NCI-H774 (cell line): ENCODE measurements at regions not wholly inside any gene's neighbourhood (a gene's known extent, or its start where the extent isn't known, plus 50 kb on each side); places are given as distances from the start of the nearest gene placed in this dataset.

Experiments used
- DNase-seq: peaks from one replicate; lab custom pipeline; 2025; lab: John Stamatoyannopoulos, UW

- DNase-seq, result no peak
These were observed 54.1 kb downstream of the MAFB start for GRCh38 chr20:40634891-40635290.

DNA sequence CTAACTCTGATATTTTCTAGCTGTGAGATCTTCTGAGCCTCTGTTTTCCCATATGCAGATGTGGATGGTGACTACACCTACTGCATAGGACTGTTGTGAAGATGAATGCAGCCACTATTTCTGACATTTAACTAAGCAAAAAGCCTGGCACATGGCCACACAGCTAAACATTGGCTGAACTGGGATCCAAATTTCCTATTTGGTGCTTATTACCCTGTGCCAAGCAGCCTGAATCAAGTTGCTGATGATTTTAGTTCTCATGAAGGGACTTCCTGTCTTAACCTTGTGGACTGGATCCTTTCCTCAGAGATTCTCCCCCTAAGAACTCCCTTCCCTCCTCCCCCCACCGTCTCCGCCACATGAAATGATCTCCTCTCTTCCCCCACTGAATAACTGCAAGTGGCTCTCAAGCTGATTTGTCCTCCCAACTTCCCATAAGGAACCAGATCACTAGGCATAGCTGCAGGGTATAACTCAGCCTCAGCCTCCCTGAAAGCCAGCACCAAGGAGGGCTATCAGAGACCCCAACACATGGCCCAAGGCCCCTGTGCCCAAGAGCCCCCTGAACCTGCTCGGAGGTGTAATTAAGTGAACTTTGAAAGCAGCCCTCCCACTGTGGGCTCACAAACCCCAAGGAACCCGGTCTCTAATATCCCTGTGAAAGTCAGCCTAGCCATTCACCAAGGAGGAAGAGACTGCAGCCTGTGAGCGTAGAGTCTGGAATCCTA, 55.7 kb downstream of the MAFB start:
- DNase-seq, result no peak

DNA sequence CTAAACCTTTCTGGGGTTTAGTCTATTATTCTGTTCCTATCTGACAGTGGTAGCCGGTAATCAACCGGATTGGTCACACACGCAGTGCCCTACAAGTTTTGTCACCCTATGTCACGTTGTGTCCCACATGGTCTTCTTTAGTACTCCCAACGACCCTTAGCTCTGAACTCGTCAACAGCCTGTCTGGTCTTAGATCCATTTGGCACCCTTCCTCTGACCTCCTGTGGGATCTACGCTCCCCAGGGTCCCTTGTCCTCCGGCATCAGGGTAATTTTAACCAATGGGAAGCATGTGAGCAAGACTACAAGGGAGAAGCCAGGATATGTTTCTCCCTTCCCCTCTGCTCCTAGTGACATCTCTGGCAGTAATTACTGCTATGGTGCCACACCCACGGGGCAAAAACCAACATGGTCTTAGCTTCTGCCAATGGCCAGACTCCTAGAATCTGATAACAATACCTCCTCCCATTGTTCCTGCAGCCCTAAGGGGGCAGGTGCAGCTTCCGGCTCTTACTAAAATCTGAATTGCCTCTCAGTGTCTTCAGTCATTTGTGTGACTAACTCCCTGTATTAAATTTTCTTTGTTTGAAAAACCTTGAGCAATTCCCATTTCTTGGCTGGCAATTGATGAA, 56.6 kb downstream of the MAFB start:
- DNase-seq, result no peak

- DNase-seq, result no peak
These were observed 57.9 kb downstream of the MAFB start for GRCh38 chr20:40631119-40631631.

DNA sequence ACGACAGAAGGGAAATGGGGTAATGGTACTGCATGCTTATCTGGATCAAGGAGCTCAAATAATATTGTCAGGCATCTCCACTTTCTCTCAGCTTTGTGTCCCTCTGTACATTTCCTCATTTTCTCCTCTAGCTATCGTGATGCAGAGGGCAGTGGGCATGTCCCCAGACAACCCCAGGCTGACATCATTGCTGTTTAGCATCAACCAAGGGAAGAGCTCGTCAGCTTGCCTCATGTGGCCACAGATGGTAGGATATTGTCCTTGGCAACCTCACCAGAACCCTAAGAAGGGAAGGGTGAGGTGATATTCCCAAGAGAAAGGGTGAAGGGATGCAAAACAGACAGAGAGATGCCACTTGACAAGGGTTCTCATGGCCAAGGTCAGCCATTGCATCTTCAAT, 58.3 kb downstream of the MAFB start:
- no peak for DNase-seq

DNA sequence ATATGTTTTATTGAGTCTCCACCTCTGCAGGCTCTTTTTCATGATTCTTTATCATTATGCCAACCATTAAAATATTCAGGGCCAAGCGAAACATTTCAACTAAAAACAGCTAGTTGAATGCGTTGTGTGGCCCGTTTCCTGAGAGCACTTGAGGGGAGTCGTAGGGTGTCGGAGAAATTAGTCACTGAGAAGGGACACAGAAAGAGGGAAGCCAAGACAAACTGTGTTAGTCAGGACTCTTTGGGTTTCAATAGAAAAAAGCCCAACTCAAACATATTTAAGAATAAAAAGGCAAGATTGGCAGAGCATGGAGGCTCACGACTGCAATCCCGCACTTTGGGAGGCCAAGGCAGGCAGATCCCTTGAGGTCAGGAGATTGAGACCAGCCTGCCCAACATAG, 58.9 kb downstream of the MAFB start:
- DNase-seq, result no peak

- no peak for DNase-seq
These were observed 60.2 kb downstream of the MAFB start for GRCh38 chr20:40628877-40629276.

- peak; percentile 23 for DNase-seq
These were observed 70.0 kb downstream of the MAFB start for GRCh38 chr20:40619053-40619452.

GRCh38 chr20:40617594-40617993, 71.4 kb downstream of the MAFB start:
- no peak for DNase-seq

- no peak for DNase-seq
These were observed 76.2 kb downstream of the MAFB start for GRCh38 chr20:40612837-40613236.

GRCh38 chr20:40612247-40612646, 76.8 kb downstream of the MAFB start:
- DNase-seq, result no peak

DNA sequence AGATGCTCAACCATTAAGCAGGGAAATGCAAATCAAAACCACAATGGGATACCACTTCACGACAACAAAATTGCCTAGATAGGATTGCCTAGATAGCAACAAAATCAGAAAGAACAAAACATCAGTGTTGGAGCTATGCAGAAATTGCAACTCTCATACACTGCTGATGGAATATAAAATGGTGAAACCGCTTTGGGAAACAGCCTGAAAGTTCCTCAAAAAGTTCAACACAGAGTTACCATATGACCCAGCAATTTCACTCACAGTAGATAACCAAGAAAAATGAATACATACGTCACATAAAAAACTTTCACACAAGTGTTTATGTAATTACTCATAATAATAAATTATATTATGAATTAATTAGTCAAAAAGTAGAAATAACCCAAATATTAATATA, 78.3 kb downstream of the MAFB start:
- DNase-seq, result no peak

DNA sequence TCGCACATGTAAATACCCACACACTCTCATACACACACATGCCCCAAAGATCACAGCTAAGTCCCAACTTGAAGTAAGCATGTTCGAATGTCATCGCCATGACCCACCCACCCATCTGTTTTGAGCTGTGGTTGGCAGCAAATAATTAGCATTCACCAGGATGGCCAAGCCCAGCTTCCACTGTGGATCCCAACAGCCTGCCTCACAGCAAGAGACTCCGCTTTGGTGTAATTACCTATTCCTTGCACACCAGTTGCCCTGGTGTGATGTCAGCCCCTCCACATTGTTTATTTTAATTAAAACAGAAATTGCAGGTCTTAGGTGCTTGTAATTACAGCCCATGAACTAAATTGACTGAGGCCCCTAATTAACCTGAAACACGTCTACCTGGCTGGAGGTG, 81.1 kb downstream of the MAFB start:
- no peak for DNase-seq

- DNase-seq, result no peak
These were observed 82.4 kb downstream of the MAFB start for GRCh38 chr20:40606660-40607059.

GRCh38 chr20:40606237-40606636, 82.8 kb downstream of the MAFB start:
- no peak for DNase-seq

DNA sequence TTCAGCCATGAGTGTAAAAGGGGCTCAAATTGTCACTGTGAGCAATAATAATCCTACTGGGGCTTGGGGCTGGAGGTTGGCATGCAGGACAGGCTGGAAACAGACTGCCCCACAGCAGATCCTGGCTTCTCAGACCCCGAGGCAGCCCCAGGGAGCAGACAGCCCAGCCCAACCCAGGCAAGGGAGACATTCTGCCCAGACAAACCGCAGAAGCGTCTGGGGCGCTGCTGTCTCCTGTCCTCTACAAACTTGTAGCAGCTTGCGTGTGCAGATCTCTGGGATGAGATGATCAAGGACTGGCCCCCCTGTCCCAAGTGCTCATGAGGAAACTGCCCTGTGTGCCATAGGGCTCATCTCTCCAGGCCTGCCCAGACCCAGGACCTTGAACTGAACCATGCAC, 84.6 kb downstream of the MAFB start:
- no peak for DNase-seq

- no peak for DNase-seq
These were observed 85.9 kb downstream of the MAFB start for GRCh38 chr20:40603057-40603651.

- DNase-seq, result no peak
These were observed 86.7 kb downstream of the MAFB start for GRCh38 chr20:40602381-40602780.

GRCh38 chr20:40600441-40601219, 88.4 kb downstream of the MAFB start:
- no peak for DNase-seq

DNA sequence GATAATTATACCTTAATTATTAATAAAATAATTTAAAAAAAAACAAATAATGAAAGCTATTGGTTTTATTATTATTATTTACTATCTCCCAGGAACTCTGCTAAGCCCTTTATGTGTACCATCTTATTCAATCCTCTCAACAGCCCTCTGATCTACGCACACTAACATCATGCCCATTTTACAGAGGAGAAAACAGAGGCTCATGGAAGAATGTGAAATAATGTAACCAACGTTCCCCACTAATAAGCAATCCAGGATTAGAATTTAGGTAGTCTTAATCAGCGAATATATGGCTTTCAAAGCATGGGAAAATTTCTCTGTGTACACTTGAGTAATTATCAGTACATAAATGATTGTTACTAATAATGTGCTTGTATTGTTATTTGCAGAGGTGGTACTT, 89.0 kb downstream of the MAFB start:
- no peak for DNase-seq

DNA sequence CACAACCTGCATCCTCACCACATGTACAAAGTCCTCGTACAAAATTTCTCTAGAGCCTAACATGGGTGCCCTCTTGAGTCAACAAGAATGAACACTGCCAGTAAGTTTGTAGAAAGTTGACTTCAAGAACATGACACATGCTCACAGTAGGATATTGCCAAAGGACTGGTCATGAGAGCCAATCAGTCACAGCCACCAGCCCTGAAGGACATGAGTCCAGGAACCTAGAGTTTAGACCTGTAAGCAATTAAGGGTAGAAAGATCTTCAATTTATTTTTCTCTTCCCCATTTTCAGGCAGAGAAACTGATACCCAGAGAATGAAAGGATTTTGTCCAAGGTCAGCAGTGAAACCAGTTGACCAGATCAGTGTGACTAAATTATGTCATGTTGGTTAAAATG, 96.1 kb downstream of the MAFB start:
- no peak for DNase-seq

GRCh38 chr20:40591536-40591935, 97.5 kb downstream of the MAFB start:
- no peak for DNase-seq

DNA sequence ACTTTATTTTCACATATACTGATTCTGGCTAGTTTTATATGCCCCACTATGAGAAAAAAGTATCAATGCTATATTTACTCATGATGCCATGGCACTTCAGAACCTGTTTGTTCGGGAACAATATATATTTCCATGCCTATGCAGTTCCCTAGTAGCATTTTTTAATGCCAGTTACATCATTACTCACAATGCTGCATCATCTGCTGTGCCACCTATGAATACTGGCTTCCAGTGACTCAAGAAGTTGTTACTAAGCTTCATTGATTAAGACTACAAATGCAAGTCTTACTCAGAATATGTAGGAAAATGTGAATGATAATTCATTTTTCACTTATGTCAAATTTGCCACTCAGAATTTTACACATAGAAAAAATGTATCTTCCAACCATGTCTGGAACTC, 97.9 kb downstream of the MAFB start:
- DNase-seq, result no peak
